IPS-18c (cell line): ENCODE measurements at regions not wholly inside any gene's neighbourhood (a gene's known extent, or its start where the extent isn't known, plus 50 kb on each side); places are given as distances from the start of the nearest gene placed in this dataset.
"Not testable (repeated sequence)": the region's sequence is repeated elsewhere in the genome, so short reads cannot be mapped to it uniquely, and the experiment has no call there.

Source experiments
- H3K4me3 ChIP-seq: 2 replicates; pipeline ENCODE4 v1.7.0; 2013; ENCODE audit warnings: low read depth, mild to moderate bottlenecking, low read length, moderate library complexity; ENCODE audit not compliant: insufficient read depth
- H3K9me3 ChIP-seq: one replicate; pipeline ENCODE4 v1.6.1; 2013; ENCODE audit warnings: mild to moderate bottlenecking, low read length, moderate library complexity; ENCODE audit not compliant: control insufficient read depth, insufficient read depth

- Histone ChIP-seq H3K9me3 (no peaks in the 10 kb centered on the region), H3K4me3 (no peak overlapping the region)
Measured at GRCh38 chr4:125022855-125023501, 291.8 kb upstream of the FAT4 start.

- no peaks in the 10 kb centered on the region for H3K9me3 ChIP-seq
- H3K4me3 ChIP-seq, result no peak overlapping the region
Measured at GRCh38 chr4:125021189-125021588, 293.6 kb upstream of the FAT4 start.

GRCh38 chr4:125020089-125021034, 294.4 kb upstream of the FAT4 start:
- Histone ChIP-seq H3K9me3 (no peaks in the 10 kb centered on the region), H3K4me3 (no peak overlapping the region)

- Histone ChIP-seq H3K4me3 (no peak overlapping the region), H3K9me3 (no peaks in the 10 kb centered on the region)
Measured at GRCh38 chr4:125016892-125017299, 297.9 kb upstream of the FAT4 start.

GRCh38 chr4:125013891-125014290, 300.9 kb upstream of the FAT4 start:
- no peaks in the 10 kb centered on the region for H3K9me3 ChIP-seq
- no peak overlapping the region for H3K4me3 ChIP-seq

- Histone ChIP-seq H3K4me3 (no peak overlapping the region), H3K9me3 (no peaks in the 10 kb centered on the region)
Measured at GRCh38 chr4:125011646-125012045, 299.1 kb upstream of the ANKRD50 start.

- Histone ChIP-seq H3K9me3 (no peaks in the 10 kb centered on the region), H3K4me3 (no peak overlapping the region)
Measured at GRCh38 chr4:125010796-125011503, 298.4 kb upstream of the ANKRD50 start.

- no peak overlapping the region for H3K4me3 ChIP-seq
- H3K9me3 ChIP-seq, result no peaks in the 10 kb centered on the region
Measured at GRCh38 chr4:125008676-125009075, 296.1 kb upstream of the ANKRD50 start.

GRCh38 chr4:125004676-125005075, 292.1 kb upstream of the ANKRD50 start:
- Histone ChIP-seq H3K9me3 (no peaks in the 10 kb centered on the region), H3K4me3 (no peak overlapping the region)

- H3K9me3 ChIP-seq, result no peaks in the 10 kb centered on the region
- H3K4me3 ChIP-seq, result no peak overlapping the region
Measured at GRCh38 chr4:125003840-125004239, 291.3 kb upstream of the ANKRD50 start.

- H3K9me3 ChIP-seq, result no peaks in the 10 kb centered on the region
- no peak overlapping the region for H3K4me3 ChIP-seq
Measured at GRCh38 chr4:124997991-124998390, 285.5 kb upstream of the ANKRD50 start.

GRCh38 chr4:124997124-124997523, 284.6 kb upstream of the ANKRD50 start:
- H3K9me3 ChIP-seq, result no peaks in the 10 kb centered on the region
- H3K4me3 ChIP-seq, result no peak overlapping the region

GRCh38 chr4:124993838-124994237, 281.3 kb upstream of the ANKRD50 start:
- no peaks in the 10 kb centered on the region for H3K9me3 ChIP-seq
- H3K4me3 ChIP-seq, result no peak overlapping the region

GRCh38 chr4:124990398-124990797, 277.9 kb upstream of the ANKRD50 start:
- no peaks in the 10 kb centered on the region for H3K9me3 ChIP-seq
- H3K4me3 ChIP-seq, result no peak overlapping the region

GRCh38 chr4:124980276-124980752, 267.8 kb upstream of the ANKRD50 start:
- no peak overlapping the region for H3K4me3 ChIP-seq

GRCh38 chr4:124978536-124978935, 266.0 kb upstream of the ANKRD50 start:
- H3K4me3 ChIP-seq, H3K9me3 ChIP-seq: not testable (repeated sequence)

More at GRCh38 chr4:124980276-124980752, 267.8 kb upstream of the ANKRD50 start:
- no peaks in the 10 kb centered on the region for H3K9me3 ChIP-seq

- no peaks in the 10 kb centered on the region for H3K9me3 ChIP-seq
Measured at GRCh38 chr4:124977045-124977444, 264.5 kb upstream of the ANKRD50 start.

More at GRCh38 chr4:124977045-124977444, 264.5 kb upstream of the ANKRD50 start:
- no peak overlapping the region for H3K4me3 ChIP-seq
